ENCODE measurements at regions not wholly inside any gene's neighbourhood (a gene's known extent, or its start where the extent isn't known, plus 50 kb on each side); places are given as distances from the start of the nearest gene placed in this dataset.
"Not testable (repeated sequence)": the region's sequence is repeated elsewhere in the genome, so short reads cannot be mapped to it uniquely, and the experiment has no call there.

DNA sequence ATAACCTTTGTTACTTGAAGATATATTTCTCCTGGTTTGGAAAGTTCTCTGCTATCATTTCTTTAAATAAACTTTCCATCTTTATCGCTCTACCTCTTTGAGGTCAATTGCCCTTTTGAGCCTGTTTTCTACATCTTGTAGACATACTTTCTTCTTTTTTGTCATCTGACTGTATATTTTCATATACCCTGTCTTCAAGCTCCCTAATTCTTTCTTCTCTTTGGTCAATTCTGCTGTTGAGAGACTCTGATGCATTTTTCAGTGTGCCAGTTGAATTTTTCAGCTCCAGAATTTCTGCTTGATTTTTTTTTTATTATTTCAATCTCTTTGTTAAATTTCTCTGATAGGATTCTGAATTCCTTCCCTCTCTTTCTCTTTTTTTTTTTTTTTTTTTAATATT lies 511.2 kb upstream of the GRAMD2B start:
- no peak for DNase-seq (ENCODE audit: low read depth in 3 of 3)

DNA sequence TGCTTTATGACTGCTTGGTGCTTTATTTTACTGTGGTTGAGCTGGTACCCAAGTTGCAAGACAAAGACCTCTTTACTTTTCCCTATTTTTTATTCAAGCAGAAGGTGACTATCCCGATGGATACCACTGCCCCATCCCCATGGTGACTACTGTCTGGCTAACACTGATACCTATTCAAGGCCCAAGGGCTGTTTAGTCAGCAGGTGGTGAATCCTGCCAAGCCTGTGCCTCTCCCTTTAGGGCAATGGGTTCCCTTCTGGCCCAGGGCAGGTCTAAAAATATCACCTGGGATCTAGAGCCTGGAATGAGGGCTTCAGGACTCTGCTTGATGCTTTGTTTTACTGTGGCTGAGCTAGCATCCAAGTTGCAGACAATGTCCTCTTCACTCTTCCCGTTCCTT lies 510.0 kb upstream of the GRAMD2B start:
- no peak for DNase-seq (ENCODE audit: low read depth in 3 of 3)

DNA sequence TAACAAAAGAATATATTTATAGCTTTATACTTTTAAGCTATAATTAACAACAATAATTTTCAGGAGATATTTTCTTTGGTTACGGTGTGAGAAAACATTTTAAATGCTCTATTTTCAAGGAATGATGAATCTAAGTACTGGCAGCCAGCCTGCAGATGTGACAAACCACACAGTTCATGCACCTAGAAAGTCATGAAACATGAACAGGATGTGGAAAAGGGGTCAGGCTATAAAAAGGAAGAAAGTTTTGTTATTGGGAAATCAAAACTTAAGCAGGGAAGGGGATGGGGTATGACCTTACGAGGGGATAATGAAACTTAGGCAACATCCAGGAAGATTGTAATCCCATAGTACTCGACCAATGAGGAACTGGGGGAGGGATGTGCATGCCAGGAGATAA lies 508.7 kb upstream of the GRAMD2B start:
- DNase-seq (ENCODE audit: low read depth in 3 of 3) = no peak

DNA sequence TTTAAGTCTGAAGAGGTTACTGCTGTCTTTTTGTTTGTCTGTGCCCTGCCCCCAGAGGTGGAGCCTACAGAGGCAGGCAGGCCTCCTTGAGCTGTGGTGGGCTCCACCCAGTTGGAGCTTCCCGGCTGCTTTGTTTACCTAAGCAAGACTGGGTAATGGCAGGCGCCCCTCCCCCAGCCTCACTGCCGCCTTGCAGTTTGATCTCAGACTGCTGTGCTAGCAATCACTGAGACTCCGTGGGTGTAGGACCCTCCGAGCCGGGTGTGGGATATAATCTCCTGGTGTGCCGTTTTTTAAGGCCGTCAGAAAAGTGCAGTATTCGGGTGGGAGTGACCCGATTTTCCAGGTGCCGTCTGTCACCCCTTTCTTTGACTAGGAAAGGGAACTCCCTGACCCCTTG lies 499.3 kb upstream of the GRAMD2B start:
- DNase-seq (ENCODE audit: low read depth in 3 of 3) = not testable (repeated sequence)

DNA sequence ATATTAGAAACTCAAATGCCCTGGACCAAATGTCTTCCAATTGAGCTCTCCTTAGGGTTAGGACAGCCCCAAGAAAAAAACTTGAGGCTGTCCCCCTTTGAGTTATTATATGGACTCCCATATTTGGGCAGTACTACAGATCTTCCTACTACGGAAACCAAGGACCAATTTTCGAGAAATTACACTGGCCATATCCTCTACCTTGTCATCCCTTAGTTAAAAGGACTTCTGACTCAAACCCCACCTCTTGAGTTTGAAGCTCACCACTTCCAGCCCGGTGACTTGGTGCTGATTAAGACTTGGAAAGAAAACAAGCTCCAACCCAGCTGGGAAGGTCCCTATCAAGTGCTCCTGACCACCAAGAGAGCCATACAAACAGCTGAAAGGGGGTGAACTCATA lies 497.0 kb upstream of the GRAMD2B start:
- no peak for DNase-seq (ENCODE audit: low read depth in 3 of 3)

DNA sequence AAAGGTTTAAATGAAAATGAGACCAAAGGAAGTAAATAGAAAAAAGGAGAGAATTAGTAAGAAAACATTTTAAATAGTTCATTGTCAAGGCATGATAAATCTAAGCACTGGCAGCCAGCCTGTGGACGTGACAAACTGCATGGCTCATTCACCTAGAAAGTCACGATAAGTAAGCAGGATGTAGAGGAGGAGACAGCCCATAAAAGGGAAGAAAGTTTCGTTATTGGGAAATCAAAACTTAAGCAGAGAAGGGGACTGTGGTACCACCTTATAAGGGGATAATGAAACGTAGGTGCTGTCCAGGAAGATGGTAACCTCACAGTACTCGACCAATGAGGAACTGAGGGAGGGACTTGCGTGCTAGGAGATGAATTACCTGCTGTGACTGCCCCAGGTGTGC lies 494.5 kb upstream of the GRAMD2B start:
- no peak for DNase-seq (ENCODE audit: low read depth in 3 of 3)

DNA sequence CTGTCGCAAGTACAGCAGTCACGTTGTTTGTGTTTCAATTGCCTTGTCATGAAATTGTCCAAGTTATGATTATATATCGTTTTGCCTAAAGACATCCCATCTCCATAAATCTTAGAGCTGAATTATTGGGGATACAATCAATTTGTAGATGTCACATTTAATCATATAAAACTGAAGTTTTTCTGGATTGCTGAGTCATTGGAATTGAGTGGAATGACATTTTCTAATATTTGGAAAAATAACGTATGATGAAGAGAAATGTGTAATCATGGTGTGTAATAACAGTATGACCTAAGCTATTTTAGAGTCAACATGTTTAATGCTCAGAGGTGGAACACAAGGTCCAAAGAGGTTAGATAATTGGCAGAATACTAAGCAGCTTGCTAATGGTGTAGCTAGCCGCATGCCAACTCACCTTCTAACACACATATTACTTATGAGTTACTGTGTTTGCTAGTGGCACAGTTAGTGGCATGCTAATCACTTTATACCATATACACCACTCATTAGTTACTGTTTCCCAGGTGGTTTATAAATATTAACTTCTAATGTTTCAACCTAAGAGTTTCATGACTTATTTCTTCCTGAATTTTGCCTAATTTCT lies 473.1 kb upstream of the GRAMD2B start:
- no peak for DNase-seq (ENCODE audit: low read depth in 3 of 3)

DNA sequence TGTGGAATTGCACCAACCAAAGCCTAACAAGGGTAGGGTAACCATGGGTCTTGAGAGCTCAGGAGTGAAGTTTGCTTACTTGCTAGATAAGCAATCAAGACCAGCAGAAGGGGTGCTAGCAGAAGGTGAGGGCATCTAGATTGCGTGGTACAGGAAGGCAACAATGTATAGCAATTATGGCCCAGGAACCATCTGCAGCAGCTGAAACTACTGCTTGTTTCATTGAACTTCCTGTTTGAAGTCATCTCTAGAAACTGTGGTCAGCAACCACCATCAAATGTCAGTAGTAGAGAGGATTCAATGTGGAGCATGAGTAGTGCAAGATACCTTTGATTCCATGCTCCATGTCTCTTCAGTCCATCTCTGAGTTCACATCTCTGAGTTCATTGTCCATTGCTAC lies 462.1 kb upstream of the GRAMD2B start:
- no peak for DNase-seq (ENCODE audit: low read depth in 3 of 3)

DNA sequence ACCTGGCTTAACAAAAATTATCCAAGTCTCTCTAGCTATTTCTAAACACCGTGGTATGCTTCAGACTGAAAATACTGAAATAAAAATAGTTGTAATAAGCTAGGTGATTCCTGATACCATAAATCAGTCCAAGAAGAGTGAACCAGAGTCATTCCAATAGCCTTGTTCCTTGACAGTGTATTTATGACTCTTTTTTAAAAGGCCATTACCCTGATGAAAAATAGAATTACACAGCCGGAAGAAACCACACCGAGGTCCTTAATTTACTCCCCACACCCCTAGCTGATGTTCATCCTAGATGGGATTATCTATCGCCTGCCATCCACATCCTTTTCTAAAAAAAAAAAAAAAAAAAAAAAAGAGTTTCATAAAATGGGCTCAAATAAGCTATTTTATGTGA lies 457.6 kb upstream of the GRAMD2B start:
- DNase-seq (ENCODE audit: low read depth in 3 of 3) = no peak

DNA sequence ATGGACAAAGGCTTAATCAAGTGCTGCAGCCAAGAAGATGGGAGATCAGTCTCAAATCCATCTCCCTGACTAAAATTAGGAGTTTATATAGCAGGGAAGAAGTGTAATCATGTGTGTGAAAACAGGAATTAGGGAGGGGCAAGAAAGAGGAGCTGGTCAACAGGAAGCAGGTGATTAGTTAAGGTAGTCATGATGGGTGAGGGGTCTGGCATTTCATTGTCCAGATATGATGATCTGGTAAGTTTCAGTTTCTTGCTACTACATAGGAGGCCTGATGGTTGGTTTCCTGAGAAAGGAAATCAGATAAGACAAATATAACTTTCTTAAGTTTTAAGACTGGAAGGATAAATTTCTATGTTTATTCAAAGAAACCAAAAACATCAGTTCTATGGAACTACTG lies 455.6 kb upstream of the GRAMD2B start:
- DNase-seq (ENCODE audit: low read depth in 3 of 3) = no peak

DNA sequence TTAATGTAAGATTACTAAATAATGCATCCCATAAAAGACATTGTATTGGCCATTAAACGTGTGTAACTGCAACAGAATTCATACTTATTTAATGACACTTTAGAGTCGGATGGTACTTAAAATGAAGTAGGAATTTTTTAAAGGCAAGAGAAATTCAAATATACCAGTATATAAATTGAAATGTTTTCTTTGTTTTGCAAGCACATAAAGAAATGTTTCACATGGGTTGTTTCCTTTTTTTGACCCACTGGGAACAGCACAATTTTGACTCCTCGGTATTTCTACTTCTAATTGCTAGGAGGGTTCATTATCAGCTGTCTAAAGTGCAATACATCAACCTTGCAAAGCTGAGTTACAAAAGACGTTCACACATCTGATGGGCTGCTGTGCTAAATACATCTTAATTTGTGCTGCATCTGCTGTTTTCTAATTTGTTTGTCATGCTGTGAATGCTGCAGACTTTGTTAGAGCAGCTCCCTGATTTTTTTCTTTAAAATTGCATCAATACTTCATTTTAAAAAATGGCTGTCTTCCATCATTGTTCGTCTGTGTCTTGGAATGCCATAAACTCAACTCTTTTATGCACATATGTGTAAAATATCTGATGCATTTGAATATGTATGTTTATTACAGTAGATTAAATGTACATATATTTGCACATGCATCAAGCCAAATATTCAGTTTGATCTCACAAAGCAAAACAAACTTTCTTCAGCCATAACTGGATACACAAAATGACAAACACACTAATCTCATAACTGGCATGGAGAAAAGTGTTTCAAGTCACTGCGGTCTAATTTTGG lies 454.0 kb upstream of the GRAMD2B start:
- no peak for DNase-seq (ENCODE audit: low read depth in 3 of 3)

DNA sequence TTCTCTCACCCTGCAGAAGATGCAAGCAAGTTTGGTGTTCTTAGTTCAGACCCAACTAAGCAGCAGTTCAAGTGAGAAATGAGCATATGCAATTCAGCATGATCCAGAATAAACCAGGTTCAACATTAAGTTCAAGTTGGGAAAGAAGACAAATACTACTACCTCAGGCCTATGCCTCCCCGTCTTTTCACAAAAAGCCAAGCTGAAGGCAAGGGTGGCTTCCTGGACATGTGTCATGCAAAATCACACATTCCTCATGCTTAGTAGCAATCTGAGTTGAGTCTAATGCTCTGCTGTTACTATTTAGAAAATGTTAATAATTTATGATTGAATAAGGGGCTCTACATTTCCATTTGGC lies 453.4 kb upstream of the GRAMD2B start:
- no peak for DNase-seq (ENCODE audit: low read depth in 3 of 3)

DNA sequence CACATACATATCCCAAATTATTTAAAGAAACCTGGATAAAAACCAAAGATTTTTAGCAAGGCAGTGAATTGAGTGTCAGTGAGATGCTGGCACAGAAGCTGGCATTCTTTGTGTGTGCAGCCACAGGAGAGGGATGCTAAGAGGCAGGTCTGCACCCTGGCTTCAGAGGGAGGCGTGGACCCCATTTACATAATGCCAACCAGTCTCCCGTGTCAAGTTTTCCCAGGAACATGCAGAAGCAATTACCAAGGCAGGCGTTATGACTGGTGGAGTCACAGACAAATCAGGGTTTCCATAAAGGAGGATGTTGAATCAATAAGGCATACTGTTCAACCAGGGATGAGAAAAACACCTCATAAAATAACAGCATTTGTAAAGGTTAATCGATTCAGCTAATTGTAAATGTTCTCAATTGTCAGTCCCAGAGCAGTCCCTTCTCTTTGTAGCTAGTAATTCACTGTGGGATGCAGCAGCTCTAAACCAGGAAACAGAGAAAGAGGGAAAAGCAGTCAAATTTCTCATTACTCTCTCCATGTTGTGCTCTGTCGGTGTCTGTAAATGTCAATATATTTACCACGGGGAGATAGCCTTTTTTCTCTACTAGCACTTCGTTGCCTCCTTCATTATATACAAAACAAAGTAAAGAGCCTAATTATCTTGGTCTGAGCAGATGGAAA lies 452.4 kb upstream of the GRAMD2B start:
- DNase-seq (ENCODE audit: low read depth in 3 of 3) = no peak

DNA sequence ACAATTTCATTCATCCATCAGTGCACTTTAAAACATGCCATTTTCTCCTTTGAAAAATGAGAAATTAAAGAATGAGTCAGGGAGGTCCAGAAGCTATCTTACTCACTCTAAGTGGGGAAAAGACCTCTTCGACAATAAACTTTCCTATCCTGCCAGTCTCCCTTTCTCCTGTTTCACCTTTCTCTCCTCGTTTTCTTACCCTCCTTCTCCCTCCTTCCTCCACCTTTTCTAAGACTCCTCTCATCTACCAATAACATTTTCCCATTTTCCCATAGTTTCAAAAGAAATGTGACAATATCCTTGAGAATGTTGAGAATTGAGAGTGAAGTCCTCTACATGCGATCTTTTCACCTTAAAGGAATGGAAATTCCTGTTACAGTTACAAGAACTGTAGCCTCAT lies 450.5 kb upstream of the GRAMD2B start:
- DNase-seq (ENCODE audit: low read depth in 3 of 3) = no peak

DNA sequence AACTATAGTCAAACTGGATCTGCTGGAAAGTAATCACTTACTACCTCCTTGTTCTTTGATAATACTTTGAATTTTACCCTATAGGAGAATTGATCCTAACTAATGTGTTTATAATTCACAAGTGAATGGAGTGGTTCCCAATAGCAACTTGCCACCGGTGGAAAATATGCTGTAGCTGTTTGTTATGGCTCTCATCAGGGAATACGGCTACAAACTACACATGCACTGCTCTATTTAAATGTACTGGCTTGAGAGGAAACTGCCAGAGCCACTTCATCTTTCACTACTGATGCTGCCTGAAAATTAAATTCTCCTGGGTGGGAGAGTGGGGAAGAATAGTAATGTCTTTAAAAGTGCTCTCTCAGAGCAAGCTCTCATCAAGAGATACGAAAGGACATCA lies 448.5 kb upstream of the GRAMD2B start:
- no peak for DNase-seq (ENCODE audit: low read depth in 3 of 3)

DNA sequence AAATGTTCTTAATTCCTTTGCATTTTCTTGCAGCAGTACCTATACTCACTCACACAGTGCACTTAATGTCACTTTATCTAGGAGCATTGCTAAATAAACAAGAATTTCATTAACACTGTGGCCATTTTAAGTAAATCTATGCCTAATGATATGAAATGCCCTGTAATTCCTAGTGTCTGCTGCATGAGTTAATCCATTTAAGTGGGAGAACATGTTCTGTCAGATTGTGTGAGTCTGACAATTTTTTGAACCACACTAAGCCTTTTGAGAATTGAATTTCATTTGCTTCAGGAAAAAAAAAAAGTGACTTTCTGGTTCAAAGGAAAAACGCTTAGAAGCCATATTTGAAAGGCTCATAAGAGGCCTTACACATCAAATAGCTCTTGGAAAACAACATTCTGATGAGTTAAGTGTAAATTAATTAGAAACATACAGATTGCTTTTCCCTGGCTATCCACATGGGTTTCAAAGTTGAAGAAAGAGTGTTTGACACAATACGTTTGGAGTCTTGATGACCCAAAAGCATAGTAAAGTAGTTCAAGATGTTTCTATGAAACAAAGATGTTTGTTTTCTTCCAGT lies 446.7 kb upstream of the GRAMD2B start:
- no peak for DNase-seq (ENCODE audit: low read depth in 3 of 3)

DNA sequence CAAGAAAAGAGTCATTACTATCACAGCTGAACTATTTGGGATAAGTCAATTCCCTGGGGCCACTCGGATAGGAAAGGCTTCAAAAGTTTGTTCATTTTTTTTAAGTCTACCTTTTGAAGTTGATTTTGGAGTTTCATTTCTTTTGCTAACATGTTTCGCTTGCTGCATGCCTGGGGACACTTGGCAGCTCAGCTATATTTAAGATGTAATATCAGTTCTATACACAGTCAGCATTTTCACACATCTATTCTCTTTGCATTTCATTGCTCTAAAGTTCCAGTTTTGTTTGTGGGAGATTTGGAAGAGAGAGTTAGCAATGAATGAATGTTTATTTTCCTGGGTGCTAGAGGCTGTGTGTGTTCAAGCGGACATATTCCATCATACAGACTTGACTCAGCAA lies 445.2 kb upstream of the GRAMD2B start:
- no peak for DNase-seq (ENCODE audit: low read depth in 3 of 3)

DNA sequence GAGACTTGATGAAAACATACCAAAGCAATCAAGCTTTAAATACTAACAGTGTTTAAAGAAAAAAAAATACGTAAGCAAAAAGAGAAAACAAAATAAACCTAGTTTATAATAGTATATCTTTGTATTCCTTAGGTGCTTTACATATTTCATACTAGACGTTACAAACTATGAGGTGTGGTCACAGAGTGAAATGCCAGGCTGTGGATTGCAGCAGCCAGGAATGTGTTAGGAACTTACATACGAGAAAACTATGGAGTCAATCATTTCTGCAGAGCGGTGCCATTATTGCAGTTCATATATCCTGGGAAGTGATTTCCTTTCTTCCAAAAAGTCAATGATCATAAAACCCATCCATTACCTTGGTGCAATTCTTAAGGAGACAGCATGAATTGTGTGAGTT lies 443.6 kb upstream of the GRAMD2B start:
- no peak for DNase-seq (ENCODE audit: low read depth in 3 of 3)

DNA sequence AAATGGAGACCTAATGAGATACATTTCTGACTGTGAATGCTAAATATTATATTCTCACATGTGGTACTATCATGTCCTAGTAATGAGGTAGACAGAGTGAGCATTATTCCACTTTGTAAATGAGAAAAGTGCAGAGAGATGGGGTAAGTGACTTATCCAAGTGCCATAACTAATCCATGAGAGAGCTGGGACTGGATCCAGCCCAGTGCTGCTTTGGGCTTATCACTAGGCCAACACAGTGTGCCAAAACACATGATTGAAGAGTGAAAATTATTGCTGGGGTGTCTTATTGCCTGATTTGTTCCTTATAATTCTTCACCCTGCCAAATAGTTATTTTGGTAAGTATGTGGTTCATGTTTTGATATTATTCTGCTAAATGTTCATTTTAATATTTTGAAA lies 442.2 kb upstream of the GRAMD2B start:
- no peak for DNase-seq (ENCODE audit: low read depth in 3 of 3)

DNA sequence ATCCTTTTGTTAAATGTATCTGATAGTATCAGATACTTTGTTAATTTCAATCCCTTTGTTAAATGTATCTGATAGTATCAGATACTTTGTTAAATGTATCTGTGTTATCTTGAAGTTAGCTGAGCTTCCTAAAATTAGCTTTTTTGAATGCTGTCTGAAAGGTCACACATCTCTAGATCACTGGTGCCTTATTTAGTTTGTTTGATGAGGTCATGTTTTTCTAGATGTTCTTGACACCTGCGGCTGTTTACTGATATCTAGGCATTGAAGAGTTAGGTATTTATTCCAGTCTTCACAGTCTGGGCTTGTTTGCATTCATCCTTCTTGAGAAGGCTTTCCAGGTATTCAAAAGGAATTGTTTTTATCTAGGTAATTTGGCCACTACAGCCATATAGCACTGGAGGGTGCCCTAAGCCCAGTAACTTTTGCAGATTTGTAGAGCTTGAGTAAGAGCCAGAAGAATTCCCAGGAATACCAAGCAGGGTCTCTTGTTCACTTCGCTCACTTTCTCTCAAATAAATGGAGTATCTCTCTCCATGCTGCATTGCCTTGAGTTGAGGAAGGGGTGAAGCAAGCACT lies 435.4 kb upstream of the GRAMD2B start:
- DNase-seq (ENCODE audit: low read depth in 3 of 3) = no peak

DNA sequence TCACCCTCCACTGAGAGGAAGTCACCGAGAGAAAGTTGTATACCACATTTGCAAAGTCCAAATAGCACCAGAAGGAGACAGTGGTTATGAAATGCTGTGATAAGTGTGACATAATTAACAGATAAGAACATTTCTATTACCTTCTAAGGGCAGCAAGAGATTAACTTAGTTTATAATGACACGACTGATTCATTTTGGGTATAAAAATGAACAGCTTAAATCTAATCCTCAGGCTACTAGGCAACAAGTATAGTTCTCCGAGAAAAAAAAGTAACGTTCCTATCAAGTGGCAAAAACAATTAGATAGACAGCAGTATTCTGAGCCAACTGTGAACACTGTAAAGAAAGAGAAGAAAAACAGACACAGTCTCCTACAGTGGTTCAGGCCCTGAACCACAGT lies 431.2 kb upstream of the GRAMD2B start:
- DNase-seq (ENCODE audit: low read depth in 3 of 3) = no peak

DNA sequence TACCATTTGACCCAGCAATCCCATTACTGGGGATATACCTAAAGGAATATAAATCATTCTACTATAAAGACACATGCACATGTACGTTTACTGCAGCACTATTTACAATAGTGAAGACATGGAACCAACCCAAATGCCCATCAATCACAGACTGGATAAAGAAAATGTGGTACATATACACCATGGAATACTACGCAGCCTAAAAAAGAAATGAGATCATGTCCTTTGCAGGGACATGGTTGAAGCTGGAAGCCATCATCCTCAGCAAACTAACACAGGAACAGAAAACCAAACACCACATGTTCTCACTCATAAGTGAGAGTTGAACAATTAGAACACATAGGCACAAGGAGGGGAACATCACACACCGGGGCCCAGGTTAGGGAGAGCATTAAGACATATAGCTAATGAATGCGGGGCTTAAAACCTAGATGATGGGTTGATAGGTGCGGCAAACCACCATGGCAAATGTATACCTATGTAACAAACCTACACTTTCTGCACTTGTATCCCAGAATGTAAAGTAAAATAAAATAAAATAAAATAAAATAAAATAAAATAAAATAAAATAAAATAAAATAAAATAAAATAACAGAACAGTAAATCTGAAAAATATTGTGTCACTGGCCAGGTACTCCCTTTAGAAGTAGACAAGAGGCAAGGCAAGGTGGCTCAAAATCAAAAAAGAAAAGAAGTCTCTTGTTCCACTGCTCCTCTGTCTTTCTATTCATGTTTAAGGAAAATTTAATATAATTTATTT lies 423.8 kb upstream of the GRAMD2B start:
- DNase-seq (ENCODE audit: low read depth in 3 of 3) = not testable (repeated sequence)

Measured in stimulated activated CD4-positive, alpha-beta T cell treated with anti-CD3 and anti-CD28 coated beads, TNF-alpha, amount 100 ng/mL, for 48 hours (primary cell).